IPS-15b (cell line): ENCODE measurements at regions not wholly inside any gene's neighbourhood (a gene's known extent, or its start where the extent isn't known, plus 50 kb on each side); places are given as distances from the start of the nearest gene placed in this dataset.
"Not testable (repeated sequence)": the region's sequence is repeated elsewhere in the genome, so short reads cannot be mapped to it uniquely, and the experiment has no call there.

Experiments used
- H3K27me3 ChIP-seq: one replicate; pipeline ENCODE4 v1.6.1; 2013; ENCODE audit warnings: low read length; ENCODE audit not compliant: control insufficient read depth, insufficient read depth
- H3K36me3 ChIP-seq: one replicate; pipeline ENCODE4 v1.6.1; 2013; ENCODE audit warnings: low read length; ENCODE audit not compliant: control insufficient read depth, insufficient read depth
- H3K4me1 ChIP-seq: one replicate; pipeline ENCODE4 v1.6.1; 2013; ENCODE audit warnings: mild to moderate bottlenecking, low read length; ENCODE audit not compliant: control insufficient read depth, insufficient read depth
- H3K4me3 ChIP-seq: one replicate; pipeline ENCODE4 v1.5.1; 2013; ENCODE audit warnings: low read depth, low read length
- H3K9ac ChIP-seq: one replicate; pipeline ENCODE4 v1.6.1; 2013; ENCODE audit warnings: low read depth, mild to moderate bottlenecking, low read length
- H3K9me3 ChIP-seq: one replicate; pipeline ENCODE4 v1.6.1; 2013; ENCODE audit warnings: mild to moderate bottlenecking, low read length; ENCODE audit not compliant: control insufficient read depth, insufficient read depth

GRCh38 chr20:53660947-53661381 is 67.3 kb upstream of the ZNF217 start:
- Histone ChIP-seq H3K9me3 (no peaks in the 10 kb centered on the region), H3K36me3 (no peaks in the 10 kb centered on the region), H3K4me3 (no peak overlapping the region), H3K27me3 (no peaks in the 10 kb centered on the region), H3K4me1 (peaks cover 23% of the 10 kb centered on the region), H3K9ac (peak overlapping the region; percentile 30)

- Histone ChIP-seq H3K36me3 (no peaks in the 10 kb centered on the region), H3K27me3 (no peaks in the 10 kb centered on the region), H3K9ac (peak overlapping the region; percentile 30), H3K9me3 (no peaks in the 10 kb centered on the region), H3K4me3 (peak overlapping the region; percentile 45), H3K4me1 (peaks cover 23% of the 10 kb centered on the region)
Observed at GRCh38 chr20:53660078-53660909, 66.7 kb upstream of the ZNF217 start.

GRCh38 chr20:53658973-53659372 is 65.3 kb upstream of the ZNF217 start:
- peaks cover 23% of the 10 kb centered on the region for H3K4me1 ChIP-seq
- no peaks in the 10 kb centered on the region for H3K27me3 ChIP-seq
- no peaks in the 10 kb centered on the region for H3K9me3 ChIP-seq
- no peak overlapping the region for H3K9ac ChIP-seq
- H3K36me3 ChIP-seq, result no peaks in the 10 kb centered on the region
- no peak overlapping the region for H3K4me3 ChIP-seq

- Histone ChIP-seq H3K9ac (no peak overlapping the region), H3K4me1 (peaks cover 23% of the 10 kb centered on the region), H3K27me3 (no peaks in the 10 kb centered on the region), H3K4me3 (no peak overlapping the region), H3K9me3 (no peaks in the 10 kb centered on the region), H3K36me3 (no peaks in the 10 kb centered on the region)
Observed at GRCh38 chr20:53658322-53658721, 64.7 kb upstream of the ZNF217 start.

- Histone ChIP-seq H3K4me1 (peaks cover 27% of the 10 kb centered on the region), H3K4me3 (no peak overlapping the region), H3K9me3 (no peaks in the 10 kb centered on the region), H3K9ac (no peak overlapping the region), H3K36me3 (no peaks in the 10 kb centered on the region), H3K27me3 (no peaks in the 10 kb centered on the region)
Observed at GRCh38 chr20:53657732-53658131, 64.1 kb upstream of the ZNF217 start.

GRCh38 chr20:53657279-53657678 is 63.6 kb upstream of the ZNF217 start:
- Histone ChIP-seq H3K4me3 (no peak overlapping the region), H3K9ac (no peak overlapping the region), H3K27me3 (no peaks in the 10 kb centered on the region), H3K9me3 (no peaks in the 10 kb centered on the region), H3K4me1 (peaks cover 27% of the 10 kb centered on the region), H3K36me3 (no peaks in the 10 kb centered on the region)

GRCh38 chr20:53656293-53657202 is 62.9 kb upstream of the ZNF217 start:
- Histone ChIP-seq H3K4me3 (no peak overlapping the region), H3K9me3 (no peaks in the 10 kb centered on the region), H3K27me3 (no peaks in the 10 kb centered on the region), H3K9ac (no peak overlapping the region), H3K4me1 (peaks cover 25% of the 10 kb centered on the region), H3K36me3 (no peaks in the 10 kb centered on the region)

GRCh38 chr20:53655625-53656292 is 62.1 kb upstream of the ZNF217 start:
- Histone ChIP-seq H3K27me3 (no peaks in the 10 kb centered on the region), H3K4me1 (peaks cover 25% of the 10 kb centered on the region), H3K4me3 (no peak overlapping the region), H3K36me3 (no peaks in the 10 kb centered on the region), H3K9ac (no peak overlapping the region), H3K9me3 (no peaks in the 10 kb centered on the region)

- H3K9ac ChIP-seq, result no peak overlapping the region
- no peaks in the 10 kb centered on the region for H3K36me3 ChIP-seq
- no peaks in the 10 kb centered on the region for H3K27me3 ChIP-seq
- H3K4me1 ChIP-seq, result peaks cover 21% of the 10 kb centered on the region
- H3K9me3 ChIP-seq, result no peaks in the 10 kb centered on the region
- H3K4me3 ChIP-seq, result no peak overlapping the region
Observed at GRCh38 chr20:53654932-53655624, 61.4 kb upstream of the ZNF217 start.

GRCh38 chr20:53654521-53654920 is 60.9 kb upstream of the ZNF217 start:
- not testable (repeated sequence) for H3K27me3 ChIP-seq, H3K4me3 ChIP-seq, H3K9ac ChIP-seq, H3K36me3 ChIP-seq, H3K9me3 ChIP-seq
- peaks cover 21% of the 10 kb centered on the region for H3K4me1 ChIP-seq

DNA sequence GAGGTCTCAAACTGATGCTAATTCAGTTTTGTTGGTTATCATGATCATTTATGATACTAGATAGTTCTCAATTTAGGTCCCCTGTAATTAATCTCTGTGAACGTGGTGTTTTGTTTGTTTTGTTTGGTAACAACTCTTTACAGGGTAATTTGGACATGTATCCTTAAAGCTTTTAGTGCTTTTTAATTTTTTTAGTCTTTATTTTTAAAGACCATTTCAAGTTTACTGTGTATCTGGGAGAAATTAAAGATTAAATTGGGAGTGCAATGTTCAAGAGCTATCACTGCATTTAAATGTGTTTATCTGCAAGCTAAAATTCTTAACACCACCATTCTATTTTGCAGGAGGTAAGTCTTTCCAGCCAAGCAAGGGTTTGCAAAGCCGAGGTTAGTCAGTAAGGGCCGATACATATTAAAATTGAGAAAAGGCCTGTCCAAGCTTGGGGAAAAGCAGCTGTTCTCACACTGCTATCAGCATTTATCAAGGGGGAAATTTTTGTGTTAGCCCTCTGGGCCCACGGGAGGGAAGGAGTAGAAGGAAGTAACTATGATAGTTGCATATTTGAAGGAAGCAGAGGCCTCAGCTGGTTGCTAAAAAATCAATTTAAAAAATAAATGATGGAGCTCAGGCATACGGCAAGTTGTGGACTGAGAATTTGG is 59.3 kb upstream of the ZNF217 start:
- Histone ChIP-seq H3K36me3 (no peaks in the 10 kb centered on the region), H3K9ac (no peak overlapping the region), H3K4me1 (peaks cover 21% of the 10 kb centered on the region), H3K27me3 (no peaks in the 10 kb centered on the region), H3K9me3 (no peaks in the 10 kb centered on the region), H3K4me3 (no peak overlapping the region)
